DMS114 treated with DMSO at 0.1 percent for 48 hours (cell line): ENCODE measurements at regions not wholly inside any gene's neighbourhood (a gene's known extent, or its start where the extent isn't known, plus 50 kb on each side); places are given as distances from the start of the nearest gene placed in this dataset.

Source experiments
- DNase-seq: peaks from one replicate; lab custom pipeline; 2025; ENCODE audit not compliant: unreplicated experiment; lab: John Stamatoyannopoulos, UW

DNA sequence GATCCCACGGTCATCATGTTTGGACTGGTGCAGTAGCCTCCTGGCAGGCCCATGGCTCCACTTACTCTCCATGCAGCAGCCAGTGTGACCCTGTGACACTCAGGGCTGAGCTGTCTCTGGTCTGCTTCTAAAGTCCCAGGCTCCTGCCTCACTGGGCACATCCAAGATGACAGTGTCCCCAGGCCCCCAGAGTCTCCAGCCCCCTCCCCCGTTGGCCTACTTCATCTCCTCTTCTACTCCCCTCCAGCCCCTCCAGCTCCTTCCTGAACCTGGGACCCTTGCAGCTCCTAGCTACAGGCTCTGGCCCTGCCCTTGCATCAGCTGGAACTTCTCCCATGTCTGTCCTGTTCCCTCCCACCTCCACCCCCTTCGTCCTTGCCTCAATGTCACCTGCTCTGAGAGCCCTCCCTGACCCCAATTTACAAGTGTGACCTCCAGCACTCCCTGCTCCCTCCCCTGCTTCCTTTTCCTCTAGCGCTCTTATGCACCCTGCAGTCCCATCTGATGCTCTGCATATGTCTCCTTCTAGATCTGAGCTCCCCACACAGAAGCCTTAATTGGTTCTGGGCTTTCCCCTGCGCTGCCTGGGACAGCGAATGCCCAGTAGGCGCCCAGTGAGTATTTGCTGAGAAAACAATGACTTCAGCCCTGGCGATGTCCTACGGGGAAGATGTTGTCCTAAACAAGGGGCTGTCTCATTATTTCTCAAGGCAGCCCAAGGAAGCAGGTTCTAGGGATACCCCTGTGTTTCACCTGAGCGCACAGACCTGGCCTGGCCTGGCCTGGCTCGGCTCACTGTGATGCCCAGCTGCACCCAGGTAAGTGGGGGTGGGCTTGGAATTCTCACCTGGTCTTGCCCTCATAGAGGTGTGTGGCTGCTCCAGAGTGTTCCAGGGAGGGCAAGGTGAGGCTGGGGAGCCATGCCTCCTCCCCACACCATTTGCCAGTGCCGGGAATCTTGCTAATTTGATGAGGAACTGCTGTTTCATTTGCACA is 600.6 kb downstream of the PTPRU start:
- DNase-seq: no peak

DNA sequence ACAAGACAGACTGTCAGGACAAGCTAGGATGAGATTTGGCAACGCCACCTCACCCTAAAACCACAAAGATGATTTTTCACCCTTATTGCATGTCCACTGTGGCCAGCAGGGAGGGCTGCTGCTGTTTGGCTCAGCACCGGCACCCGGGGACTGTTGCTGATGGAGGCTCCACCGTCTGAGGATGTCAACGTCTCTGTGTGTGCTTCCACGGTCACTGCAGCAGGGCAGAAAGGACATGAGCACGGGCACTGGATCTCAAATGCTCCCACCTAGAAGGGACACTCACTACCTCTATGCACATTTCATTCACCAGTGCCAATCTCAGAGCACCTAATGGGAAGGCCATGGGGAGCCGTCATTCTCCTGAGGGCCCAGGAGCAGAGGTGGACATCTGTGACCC is 599.6 kb downstream of the PTPRU start:
- DNase-seq: no peak

DNA sequence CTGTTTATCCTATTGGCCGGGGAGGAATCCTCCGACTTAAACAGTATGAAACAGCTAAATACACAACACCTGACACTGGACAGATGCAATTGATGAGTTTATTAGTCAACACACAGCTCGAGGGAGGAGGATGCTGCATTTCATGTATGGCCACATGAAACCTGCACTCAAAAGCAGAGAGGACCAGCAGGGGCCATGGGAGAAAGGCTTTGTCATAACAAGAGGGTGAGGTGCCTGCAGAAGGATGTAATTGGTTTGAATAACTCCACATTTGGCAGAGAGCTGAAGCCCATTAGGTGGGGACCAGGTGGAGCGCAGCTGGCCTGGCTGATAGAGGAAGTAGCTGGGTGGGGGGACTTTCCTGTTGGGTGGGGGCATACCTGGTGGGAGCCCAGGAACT is 599.1 kb downstream of the PTPRU start:
- DNase-seq: no peak

DNA sequence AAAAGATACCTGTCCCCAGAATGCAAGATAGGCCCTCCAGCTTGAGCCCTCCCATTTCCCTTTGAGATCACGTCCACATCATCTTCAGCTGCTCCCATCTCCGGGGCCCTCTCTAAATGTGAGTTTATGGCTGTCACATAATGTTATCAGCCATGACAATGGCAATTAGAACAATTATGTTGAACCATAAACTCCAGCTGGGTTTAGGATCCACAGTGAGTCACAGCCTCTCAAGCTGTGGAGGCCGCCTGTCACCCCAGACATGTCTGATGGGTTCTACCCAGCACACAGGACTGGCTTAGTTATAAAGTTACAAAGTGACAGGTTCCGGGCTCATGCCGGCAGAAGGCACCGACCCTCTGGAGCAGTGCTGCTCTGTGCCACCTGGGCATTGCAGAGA is 597.3 kb downstream of the PTPRU start:
- DNase-seq: no peak

DNA sequence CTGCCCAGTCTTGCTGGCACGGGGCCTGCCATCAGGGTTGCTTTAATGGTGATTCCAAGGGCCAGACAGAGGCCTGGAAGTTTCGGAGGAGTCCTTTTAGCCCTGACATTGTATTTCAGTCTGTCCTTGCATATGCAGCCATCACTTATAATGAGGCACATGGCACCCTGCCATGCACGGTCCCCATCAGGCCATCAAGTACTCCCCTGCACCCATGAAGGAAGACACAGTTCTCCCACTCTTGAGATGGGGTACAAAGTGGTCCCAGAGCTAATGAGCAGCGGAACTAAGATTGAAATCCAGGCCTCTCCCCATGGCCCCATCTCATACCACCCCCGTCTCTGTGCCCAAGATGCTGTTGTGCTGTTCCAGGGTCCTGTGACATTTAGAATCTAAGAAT is 596.6 kb downstream of the PTPRU start:
- DNase-seq: no peak

DNA sequence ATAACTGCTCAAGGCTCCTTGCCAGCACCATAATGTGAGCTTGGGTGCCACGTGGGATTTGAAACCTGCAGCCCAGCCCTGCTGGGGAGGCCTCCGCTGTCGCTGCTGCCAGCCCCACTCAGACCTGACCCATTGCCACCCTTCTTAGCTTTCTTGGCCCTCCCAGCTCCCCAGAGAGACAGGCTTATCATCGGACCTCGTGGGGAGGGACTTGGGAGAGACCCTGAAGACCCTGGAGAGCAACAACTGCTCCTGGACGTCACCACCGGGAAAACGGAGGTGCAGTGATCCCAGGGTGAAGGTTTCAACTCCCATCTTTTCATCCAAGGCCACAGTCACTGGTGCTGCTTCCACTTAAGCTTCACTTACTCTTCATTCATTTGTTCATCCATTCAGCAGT is 596.1 kb downstream of the PTPRU start:
- no peak for DNase-seq

DNA sequence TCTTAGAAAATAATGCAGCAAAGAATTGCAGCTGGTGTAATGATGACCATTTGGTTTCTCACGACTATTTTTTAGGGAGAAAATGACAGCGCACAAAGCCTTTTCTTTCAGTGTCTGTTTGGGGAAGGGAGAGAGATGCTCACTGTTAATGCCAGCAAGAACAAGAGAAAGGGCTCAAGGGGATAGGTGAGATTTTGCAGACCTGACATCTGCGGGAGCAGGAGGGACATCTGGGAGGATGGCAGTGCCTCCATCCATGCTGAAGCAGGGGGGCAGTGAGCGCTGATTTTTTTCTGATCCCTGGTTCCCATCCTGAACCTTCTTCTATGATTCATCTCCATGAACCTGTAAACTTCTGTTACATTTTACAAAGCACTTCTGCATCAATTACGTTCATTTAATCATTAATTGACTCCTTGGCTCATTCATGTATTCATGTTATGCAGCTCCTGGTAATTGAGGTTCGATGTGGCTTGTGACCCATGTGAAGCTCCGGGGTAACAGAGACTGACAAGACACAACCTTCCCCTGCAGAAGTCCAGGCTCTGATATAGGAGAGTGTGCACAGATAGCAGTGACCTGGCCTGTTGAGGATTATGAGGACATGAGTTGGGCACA is 595.3 kb downstream of the PTPRU start:
- no peak for DNase-seq

DNA sequence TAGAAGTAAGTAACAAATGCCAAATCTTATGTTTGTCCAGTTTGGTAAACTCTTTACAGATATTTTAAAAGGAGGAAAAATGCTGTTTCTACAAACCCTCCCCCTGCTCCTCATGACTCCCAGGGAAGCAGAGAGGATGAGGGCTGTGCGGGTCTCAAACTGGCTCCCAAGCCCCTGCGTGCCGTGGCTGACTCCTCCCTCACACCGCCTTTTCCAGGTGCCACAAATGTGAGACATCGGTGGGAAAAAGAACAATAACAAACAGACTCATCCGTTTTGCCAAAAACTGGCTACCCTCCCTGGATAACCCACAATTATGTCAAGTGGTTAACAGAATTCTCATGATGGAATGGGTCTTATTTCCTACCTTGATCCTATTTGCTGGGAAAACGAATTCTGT is 594.6 kb downstream of the PTPRU start:
- no peak for DNase-seq

DNA sequence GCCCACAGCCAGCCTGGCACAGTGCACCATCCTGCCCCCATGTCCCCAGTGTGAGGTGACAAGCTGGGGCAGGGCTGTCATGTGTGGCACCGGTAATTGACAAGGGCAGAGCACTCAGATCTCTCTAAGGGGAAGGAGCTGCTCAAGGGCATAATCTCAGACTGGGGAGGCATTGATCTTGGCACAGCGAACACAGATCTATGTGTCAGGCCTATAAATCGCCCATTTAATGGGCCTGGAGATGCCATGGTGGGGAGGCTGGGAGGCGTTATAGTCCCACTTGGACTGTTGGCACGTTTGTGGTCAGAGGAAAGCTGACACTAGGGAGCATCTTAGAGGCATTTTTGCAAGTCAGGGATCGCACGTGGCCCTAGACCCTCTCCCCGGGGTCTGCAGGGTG is 594.1 kb downstream of the PTPRU start:
- DNase-seq: no peak

DNA sequence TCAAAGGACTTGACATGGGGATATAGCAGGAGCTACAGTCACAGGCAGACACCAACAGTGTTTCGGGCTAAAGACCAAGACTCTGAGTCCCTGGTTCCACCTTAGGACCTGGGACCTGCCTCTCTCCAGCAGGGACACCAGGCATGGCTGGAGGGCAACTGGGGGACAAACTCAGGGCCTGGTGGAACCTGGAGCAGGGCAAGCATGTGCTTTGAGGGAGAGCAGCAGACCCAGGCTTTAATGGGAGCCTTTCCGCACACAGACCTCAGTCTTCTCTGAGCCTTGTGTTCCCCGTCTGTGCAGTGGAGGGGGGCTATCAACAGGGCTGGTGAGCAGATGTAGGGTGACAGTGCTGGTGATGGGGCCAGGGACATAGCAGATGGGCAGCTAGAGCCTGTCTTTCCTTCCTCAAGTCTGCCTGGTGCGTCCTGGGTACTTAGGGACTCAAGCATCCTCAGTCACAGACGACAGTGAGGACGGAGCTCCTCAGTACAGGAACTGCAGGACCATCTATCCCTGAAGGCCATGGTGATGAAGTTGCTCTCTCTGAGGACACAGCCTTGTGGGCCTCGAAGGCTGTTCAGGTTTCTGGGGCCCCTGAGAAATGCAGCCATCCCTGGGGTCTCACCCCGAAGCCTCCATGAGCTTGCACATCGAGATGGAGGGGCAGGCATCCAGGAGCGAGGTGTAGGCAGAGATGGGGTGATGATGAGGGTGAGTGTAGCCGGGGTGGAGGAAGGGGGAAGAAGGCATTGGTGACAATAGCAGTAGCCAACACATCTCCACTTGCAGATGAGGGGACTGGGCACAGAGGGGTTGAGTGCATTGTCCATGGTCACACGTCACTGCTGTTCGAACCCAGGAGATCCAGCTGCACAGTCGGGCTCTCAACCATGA is 593.4 kb downstream of the PTPRU start:
- no peak for DNase-seq

DNA sequence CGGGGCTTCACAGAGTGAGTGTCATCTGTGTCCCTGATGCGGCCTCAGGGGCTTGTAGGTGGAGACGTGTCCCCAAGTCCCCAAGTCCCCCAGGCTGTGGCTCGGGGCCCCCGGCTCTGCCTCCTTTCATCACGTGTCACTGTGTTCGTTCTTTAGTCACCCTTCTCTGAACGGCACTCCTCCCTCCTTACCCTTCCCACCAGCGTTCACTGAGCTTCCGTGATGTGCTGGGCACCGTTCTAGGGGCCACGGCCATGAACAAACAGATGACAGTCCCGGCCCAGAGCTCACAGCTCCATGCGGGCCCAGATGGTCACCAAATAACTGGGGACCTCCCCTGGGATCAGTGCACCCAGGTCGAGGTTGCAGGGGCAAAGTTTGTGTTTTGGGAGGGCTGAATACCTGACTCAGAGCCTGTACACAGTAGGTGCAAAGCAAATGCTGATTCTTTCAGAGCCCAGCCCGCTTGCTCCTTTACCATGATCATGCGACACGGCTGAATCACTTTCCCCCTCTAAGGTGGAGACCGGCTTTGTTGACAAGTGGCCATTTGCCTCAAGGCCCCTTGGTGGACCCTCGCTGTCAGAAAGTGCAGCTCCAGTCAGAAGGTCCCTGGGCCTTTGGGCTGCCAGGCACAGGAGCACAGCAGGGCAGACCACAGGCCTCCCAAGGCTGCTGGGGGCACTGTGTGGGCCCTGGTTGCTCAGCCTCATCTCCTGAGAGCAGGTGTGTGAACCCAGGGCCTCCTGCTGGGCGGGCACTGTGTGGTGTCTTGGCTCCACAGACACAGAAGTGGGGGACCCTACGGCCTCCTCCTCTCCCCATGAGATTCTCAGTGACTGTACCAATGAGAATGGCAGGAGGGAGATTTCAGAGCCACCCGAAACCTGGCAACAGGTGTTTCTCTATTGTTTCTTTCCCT is 592.5 kb downstream of the PTPRU start:
- no peak for DNase-seq

DNA sequence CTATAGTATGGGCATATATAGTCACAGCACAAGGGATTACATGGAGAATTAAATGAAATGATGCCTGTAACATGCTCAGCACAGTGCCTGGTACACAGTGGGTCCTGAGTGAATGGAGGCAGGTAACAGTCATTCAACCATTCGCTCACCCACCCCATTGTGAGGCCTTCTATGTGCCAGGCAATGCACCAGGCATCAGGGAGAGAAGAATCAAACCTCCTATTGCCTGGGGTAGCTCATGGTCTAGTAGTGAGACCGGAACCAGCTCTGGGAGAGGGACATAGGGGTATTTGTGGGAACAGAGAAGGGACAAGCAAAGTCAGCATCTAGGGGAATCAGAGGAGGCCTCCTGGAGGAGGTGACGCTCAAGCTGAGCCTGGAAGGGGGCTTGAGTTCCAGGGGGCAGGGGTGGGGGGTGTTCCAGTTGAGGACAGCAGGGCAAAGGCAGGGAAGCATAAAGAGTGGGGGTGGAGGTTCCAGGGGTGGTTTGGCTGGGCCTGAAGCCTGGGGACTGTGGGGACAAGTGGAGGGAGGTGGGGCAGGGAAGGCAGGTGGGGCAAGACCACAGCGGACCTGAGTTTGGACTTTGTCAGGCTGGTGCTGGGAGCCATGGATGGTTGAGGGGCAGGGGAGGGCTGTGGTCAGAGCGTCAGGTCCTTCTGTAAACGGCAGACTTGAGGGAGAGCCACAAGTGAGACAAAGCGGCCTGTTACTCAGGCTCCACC is 591.6 kb downstream of the PTPRU start:
- DNase-seq: no peak

DNA sequence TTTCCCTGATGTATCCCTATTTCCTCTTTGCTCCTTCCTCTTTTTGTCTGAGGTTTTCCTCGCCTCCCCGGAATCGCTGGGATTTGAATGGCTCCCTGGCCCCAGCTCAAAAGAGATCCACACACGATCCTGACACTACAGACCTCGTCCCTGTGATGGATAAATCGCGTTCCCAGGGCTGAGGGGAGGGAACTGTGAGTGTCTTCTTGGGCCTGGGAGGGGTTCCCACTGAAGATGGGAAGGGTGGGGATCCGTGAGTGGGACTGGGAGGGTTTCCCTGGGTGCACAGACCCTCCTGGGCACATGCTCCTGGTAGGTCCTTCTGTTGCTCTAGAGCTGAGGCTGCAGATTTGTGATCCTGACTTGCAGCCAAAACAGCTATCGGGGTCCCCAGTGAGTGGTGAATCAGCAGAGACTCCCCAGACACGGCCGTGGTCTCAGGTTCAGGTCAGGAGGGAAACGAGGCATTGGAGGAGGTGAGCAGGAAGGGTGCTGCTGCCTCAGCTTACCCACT is 591.0 kb downstream of the PTPRU start:
- DNase-seq: no peak

DNA sequence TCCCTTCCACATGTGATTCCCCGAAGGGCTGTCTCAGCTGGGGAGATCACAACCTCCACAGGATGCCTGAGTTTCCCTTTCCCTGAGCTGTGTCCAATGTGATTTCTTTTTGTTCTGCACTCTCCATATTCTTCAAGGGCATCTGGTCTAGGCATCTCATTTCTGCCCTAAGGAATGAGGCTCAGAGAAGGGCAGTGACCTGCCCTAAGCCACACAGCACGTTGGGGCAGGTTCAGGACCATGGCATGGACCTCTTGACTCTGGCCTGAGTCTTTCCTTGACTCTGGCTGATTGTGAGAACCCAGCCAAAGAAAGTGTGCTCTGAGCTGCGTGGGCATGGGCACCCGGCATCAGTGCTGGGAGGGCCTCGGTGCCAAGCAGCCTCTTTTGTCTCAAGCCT is 590.3 kb downstream of the PTPRU start:
- no peak for DNase-seq

DNA sequence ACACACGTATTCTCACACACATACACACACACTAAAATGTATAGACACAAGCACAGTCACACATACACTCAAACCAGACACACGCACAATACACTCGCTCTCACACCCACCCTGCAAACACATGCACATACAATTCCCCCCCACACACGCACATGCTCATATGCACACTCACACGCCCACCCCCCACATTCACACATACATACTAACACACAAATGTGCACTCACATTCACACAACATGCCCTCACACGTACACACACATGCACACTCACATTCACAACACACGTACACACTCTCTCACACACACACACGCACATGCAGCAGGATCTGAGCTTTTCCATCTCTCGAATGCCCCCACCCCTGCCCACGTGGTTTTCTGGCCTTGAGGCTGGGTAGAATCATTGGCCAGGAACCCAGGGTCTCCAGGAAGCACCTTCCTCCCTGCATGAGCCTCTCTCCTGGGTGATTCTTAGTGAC is 589.7 kb downstream of the PTPRU start:
- DNase-seq: no peak

DNA sequence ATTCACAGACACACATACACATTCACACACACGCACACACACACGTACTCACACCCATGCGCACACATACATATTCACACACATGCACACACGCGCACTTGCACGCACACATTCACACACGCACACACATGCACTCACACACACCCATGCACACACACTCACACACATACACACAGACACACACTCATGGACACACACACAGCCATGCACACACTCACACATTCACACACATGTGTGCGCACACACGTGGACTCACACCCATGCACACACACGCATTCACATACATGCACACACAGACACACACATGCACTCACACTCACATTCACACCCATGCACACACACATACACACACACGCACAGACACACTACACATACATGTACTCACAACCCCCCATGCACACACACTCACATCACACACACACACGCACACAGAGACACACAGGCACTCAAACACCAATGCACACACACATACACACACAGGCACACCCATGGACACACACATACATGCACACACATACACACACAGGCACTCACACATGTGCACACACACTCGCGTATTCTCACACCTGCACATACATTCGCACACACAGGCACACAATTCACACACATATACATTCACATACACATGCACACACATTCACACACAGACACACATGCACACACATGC is 589.1 kb downstream of the PTPRU start:
- DNase-seq: no peak

DNA sequence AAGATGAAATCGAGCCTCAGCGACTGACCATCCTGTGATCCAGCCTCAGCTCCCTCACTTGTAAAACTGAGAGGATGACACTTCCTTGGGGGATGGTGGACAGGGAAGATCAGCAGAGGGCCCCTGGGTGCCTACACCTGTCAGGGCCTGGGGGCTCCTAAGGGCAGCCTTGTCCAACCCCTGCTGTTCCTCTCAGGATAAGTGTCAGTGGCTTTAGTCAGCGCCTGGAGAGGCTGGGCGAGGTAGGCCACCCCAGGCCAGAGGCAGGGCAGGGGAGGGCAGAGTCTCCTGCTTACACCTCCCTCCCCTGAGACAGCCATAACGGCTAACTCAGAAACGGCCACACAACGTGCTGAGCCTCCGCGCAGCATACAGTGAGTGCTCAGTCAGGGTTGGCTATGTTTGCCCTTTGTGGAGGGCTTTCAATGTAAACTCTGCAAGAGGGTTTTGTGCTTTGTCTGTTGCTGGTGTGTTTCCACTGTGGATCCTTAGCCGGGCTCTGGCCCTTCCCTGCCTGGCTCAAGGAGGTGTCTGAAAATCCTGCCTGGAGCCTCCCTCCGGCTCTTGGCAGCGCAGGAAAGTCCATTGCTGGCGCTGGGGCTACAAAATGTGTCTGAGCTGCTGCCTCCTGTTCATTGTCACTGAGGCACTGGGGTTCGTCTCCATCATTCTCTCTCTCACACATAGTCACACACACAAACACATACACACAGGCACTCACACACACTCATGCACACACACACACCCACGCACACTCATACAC is 588.4 kb downstream of the PTPRU start:
- DNase-seq: no peak

DNA sequence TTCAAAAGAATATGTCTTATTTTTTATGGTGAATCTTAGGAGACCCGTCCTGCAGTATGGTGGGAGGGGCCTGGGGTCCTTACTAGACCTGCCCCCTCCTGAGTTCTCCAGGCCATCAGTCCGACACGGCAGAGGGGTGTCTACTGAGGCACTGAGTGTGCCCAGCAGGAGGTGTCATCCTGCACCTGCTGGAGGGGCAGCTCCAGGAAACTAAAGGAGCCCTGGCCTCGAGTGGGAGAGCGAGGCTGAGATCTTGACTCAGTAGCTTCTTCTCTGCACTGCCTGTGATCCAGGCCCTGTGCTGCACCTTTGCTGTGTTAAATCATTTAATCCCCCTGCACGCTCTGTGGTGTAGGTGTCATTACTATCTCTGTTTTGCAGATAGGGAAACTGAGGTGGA is 587.7 kb downstream of the PTPRU start:
- DNase-seq: no peak
